Heart right ventricle (tissue), 16 donors: ENCODE measurements at regions not wholly inside any gene's neighbourhood (a gene's known extent, or its start where the extent isn't known, plus 50 kb on each side); places are given as distances from the start of the nearest gene placed in this dataset.

Experiments
- ATAC-seq, 8 donors: fragments of 200-7000 bp; cut with Tn5 transposase; one replicate each; pipeline ENCODE4 v1.9.1; 2020; ENCODE audit warnings: mild to moderate bottlenecking in 8 of 8, moderate library complexity in 8 of 8, moderate number of reproducible peaks in 1 of 8
- DNase-seq, 2 donors: peaks; one replicate each; pipeline ENCODE4 v3.0.0-alpha.2; 2020
- H3K27ac ChIP-seq, 10 donors: fragments of 200-600 bp; sonication (generic) in 2 of 10; one replicate each; pipeline versions ENCODE4 v1.5.0 to v1.8.0; 2020 to 2022; ENCODE audit warnings: mild to moderate bottlenecking in 3 of 10
- H3K27me3 ChIP-seq, 7 donors: fragments of 200-600 bp; one replicate each; pipeline ENCODE4 v1.8.0; 2021 to 2022; ENCODE audit warnings: mild to moderate bottlenecking in 2 of 7
- H3K36me3 ChIP-seq, 9 donors: fragments of 200-600 bp; sonication (generic) in 1 of 9; one replicate each; pipeline versions ENCODE4 v1.5.0 to v1.8.0; 2020 to 2022; ENCODE audit warnings: mild to moderate bottlenecking in 2 of 9
- H3K4me1 ChIP-seq, 9 donors: fragments of 200-600 bp; sonication (generic) in 1 of 9; one replicate each; pipeline versions ENCODE4 v1.5.0 to v1.8.0; 2020 to 2022; ENCODE audit warnings: mild to moderate bottlenecking in 4 of 9
- H3K4me3 ChIP-seq, 10 donors: fragments of 200-600 bp; sonication (generic) in 2 of 10; one replicate each; pipeline versions ENCODE4 v1.5.0 to v1.8.0; 2020 to 2022; ENCODE audit warnings: mild to moderate bottlenecking in 7 of 10, moderate library complexity in 2 of 10
- H3K9me3 ChIP-seq, 11 donors: fragments of 200-600 bp in 10 of 11; sonication (generic) in 2 of 11; one replicate each; pipeline versions ENCODE4 v1.5.0 to v1.8.0; 2013 to 2022; ENCODE audit warnings: mild to moderate bottlenecking in 2 of 11, control low read depth in 1 of 11, moderate library complexity in 1 of 11
- WGBS, 2 donors: extraction: QIAGEN DNeasy Blood & Tissue Kit; methylation state at CpG; one replicate each; pipeline ENCODE4 v1.1.7; 2013; ENCODE audit warnings: inconsistent platforms in 1 of 2; 5-methylcytosine and 5-hydroxymethylcytosine counted together
- intact Hi-C, 10 donors: fragments of 100-400 bp; cut with DNase I; formaldehyde crosslinking; loops; one replicate each; pipeline versions ENCODE4 v1.11.1 to v1.14.2; 2022
- TF ChIP-seq, protein P1 (sequence below), 9 donors: fragments of 200-600 bp; sonication (generic) in 2 of 9; IDR thresholded peaks; one replicate each; pipeline versions ENCODE4 v1.5.0 to v1.8.0; 2021 to 2022; ENCODE audit warnings: antibody characterized with exemption in 9 of 9, mild to moderate bottlenecking in 5 of 9, moderate library complexity in 1 of 9
- donor health status: Arrhythmogenic right ventricular cardiomyopathy.
- donor health status: ischemic (EF 13 %, LVEDD 7.1; RV severe dilation, severe dysfunction).
- donor health status: healthy with polysubstance abuse.
- donor health status: DM: no; HTN: yes; CAD: no.
- donor health status: DM: no; HTN: no; CAD: no.
- donor health status: ischemic (EF 25% LVEDD 6.9; RV normal size, moderate dysfunction).
- donor health status: ischemic (EF 25% LVEDD 5.7; RV mildly dilated, moderate dysfunction).
- donor health status: healthy.
- donor health status: DM: yes; HTN: yes; CAD: no.
- donor health status: Ischemic cardiomyopathy.
- donor health status: ischemic (EF 35%, LVEDD 5.7; RV mildly dilated, moderate dysfunction).
- donor health status: nonischemic (EF 11% LVEDD 7.7; RV severe dilation, severe dysfunction).
- donor health status: DM: yes; HTN: yes; CAD: no.
- donor health status: PGD.
- donor health status: ischemic (EF 29% LVEDD 5.4; RV normal size, mild dysfunction).
- donor health status: nonischemic (EF 23%, LVEDD 6.1; RV moderate dilation, normal function).

DNA sequence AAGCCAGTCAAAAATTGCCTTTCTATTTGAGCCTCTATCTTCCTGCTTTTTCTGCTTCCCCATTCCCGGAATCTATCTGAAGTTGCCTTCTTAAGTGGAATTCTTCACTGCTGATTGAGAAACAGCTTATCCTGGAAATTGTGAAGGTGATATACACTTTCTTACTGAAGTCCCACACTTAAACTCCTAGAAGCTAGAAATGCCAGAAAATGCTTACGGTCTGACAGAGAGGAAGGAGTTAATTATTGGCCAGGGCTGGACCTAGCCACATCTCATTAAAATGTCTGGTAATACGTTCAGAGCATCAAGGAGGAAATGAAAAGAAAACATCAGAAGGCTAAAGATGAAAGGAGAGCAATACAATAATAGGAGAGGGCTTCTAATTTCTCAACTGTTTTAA is 292.5 kb upstream of the SNX7 start:
- Histone ChIP-seq H3K27me3 (no peaks in the 10 kb centered on the region), H3K4me3 (no peak overlapping the region), H3K36me3 (no peaks in the 10 kb centered on the region), H3K9me3 (peaks cover 0 to 6% (median 0%) of the 10 kb centered on the region in 11 donors), H3K27ac (no peak overlapping the region), H3K4me1 (peaks cover 0 to 3% (median 0%) of the 10 kb centered on the region in 9 donors)
- intact Hi-C loops, result no loop called here
- no peak for ATAC-seq
- DNase-seq, result no peak
- 52 to 63% methylated on average over 3 of the region's 3 CpGs for WGBS, 2 donors
- TF ChIP-seq, protein P1, sequence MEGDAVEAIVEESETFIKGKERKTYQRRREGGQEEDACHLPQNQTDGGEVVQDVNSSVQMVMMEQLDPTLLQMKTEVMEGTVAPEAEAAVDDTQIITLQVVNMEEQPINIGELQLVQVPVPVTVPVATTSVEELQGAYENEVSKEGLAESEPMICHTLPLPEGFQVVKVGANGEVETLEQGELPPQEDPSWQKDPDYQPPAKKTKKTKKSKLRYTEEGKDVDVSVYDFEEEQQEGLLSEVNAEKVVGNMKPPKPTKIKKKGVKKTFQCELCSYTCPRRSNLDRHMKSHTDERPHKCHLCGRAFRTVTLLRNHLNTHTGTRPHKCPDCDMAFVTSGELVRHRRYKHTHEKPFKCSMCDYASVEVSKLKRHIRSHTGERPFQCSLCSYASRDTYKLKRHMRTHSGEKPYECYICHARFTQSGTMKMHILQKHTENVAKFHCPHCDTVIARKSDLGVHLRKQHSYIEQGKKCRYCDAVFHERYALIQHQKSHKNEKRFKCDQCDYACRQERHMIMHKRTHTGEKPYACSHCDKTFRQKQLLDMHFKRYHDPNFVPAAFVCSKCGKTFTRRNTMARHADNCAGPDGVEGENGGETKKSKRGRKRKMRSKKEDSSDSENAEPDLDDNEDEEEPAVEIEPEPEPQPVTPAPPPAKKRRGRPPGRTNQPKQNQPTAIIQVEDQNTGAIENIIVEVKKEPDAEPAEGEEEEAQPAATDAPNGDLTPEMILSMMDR (IDR thresholded peaks at IDR 0.05), result no peak

DNA sequence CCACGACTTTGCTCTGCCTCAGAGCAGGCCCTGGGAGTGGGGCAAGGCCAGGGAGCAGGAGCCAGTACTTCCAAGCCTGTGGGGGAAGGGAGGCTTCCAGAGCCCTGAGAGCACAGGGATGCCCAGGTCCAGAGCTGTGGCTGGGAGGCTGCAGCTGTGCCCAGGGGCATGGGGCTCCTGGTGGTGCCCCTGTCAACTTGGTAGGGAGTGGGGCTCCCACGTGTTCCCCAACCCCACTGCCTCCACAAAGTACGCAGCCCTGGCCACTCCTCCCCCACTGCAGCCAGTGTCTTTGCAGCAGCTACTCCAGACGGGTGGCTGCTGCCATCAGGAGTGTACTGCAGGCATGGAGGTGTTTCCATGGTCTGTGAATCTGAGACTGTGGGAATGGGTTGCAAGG is 294.1 kb upstream of the SNX7 start:
- TF ChIP-seq, protein P1 (IDR thresholded peaks at IDR 0.05), result no peak
- H3K9me3 ChIP-seq, result peaks cover 0 to 6% (median 0%) of the 10 kb centered on the region in 11 donors
- H3K27me3 ChIP-seq, result no peaks in the 10 kb centered on the region
- WGBS, 2 donors, result 79 to 80% methylated on average over 4 of the region's 4 CpGs
- H3K27ac ChIP-seq, result no peak overlapping the region
- no peak overlapping the region for H3K4me3 ChIP-seq
- no peaks in the 10 kb centered on the region for H3K36me3 ChIP-seq
- DNase-seq (peak in 1 of 2 donors; percentile 6), ATAC-seq (no peak)
- peaks cover 0 to 3% (median 0%) of the 10 kb centered on the region in 9 donors for H3K4me1 ChIP-seq
- intact Hi-C loops, result no loop called here

DNA sequence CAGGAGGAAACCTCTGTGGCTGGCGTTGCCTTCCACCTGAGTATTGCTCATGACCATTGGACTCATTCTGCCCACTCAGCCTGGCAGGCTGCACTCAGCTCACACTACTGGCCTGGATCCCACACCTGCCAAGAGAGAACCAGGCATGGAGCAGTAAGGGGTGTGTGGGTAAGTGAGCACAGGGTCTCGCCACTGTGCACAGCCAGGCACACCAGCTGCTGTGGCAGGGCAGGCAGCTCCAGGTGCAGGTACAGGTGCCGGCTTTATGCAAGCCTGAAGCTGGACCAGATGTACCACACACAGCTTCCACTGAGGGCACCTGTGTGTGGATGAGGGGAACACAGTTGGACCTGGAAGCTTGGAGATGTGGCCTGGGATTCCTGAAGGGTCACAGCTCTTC is 295.2 kb upstream of the SNX7 start:
- Histone ChIP-seq H3K27me3 (no peaks in the 10 kb centered on the region), H3K27ac (no peak overlapping the region), H3K9me3 (peaks cover 0 to 6% (median 0%) of the 10 kb centered on the region in 11 donors), H3K4me1 (peaks cover 0 to 3% (median 0%) of the 10 kb centered on the region in 9 donors), H3K4me3 (no peak overlapping the region), H3K36me3 (no peaks in the 10 kb centered on the region)
- DNase-seq (no peak), ATAC-seq (no peak)
- 91 to 93% methylated on average over 3 of the region's 3 CpGs for WGBS, 2 donors
- TF ChIP-seq, protein P1 (IDR thresholded peaks at IDR 0.05), result no peak
- intact Hi-C loops, result no loop called here

DNA sequence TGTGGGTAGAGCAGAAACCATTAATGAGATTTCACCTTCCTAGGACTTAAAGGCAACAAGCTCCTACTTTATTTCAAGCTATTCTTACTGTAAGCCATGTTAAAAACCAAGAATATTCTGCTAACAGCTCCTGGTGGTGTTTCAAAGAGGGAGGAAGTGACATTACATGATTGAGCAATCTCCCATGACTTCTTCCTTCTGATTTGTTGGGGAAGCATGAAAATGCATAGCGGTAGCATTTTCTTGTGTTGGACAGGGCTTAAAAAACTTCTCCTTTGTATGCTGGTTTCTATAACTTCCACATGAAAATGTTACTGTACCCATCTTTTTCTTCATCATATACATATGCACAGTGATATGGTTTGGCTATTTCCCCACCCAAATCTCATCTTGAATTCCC is 297.0 kb upstream of the SNX7 start:
- DNase-seq (no peak), ATAC-seq (no peak)
- TF ChIP-seq, protein P1 (IDR thresholded peaks at IDR 0.05), result no peak
- H3K27ac ChIP-seq, result peak overlapping the region in 1 of 10 donors; percentile 69
- intact Hi-C loops, result no loop called here
- no peaks in the 10 kb centered on the region for H3K36me3 ChIP-seq
- H3K9me3 ChIP-seq, result peaks cover 0 to 6% (median 0%) of the 10 kb centered on the region in 11 donors
- H3K27me3 ChIP-seq, result no peaks in the 10 kb centered on the region
- H3K4me3 ChIP-seq, result no peak overlapping the region
- WGBS, 2 donors, result 89 to 93% methylated on average over 1 of the region's 1 CpG
- H3K4me1 ChIP-seq, result peaks cover 0 to 3% (median 0%) of the 10 kb centered on the region in 9 donors
